Astrocyte (in vitro differentiated cells and primary cell): ENCODE measurements at regions not wholly inside any gene's neighbourhood (a gene's known extent, or its start where the extent isn't known, plus 50 kb on each side); places are given as distances from the start of the nearest gene placed in this dataset.

Source experiments
- EZH2 ChIP-seq: IDR thresholded peaks from 2 replicates; pipeline ENCODE4 v1.6.1; 2012; ENCODE audit warnings: mild to moderate bottlenecking, low read length, inconsistent platforms; ENCODE audit not compliant: insufficient read depth
- TF ChIP-seq, protein P1 (sequence below): IDR thresholded peaks from 2 replicates; pipeline ENCODE4 v1.5.1; 2011; ENCODE audit warnings: low read depth, mild to moderate bottlenecking, inconsistent platforms, low read length, moderate library complexity; ENCODE audit not compliant: insufficient read depth

DNA sequence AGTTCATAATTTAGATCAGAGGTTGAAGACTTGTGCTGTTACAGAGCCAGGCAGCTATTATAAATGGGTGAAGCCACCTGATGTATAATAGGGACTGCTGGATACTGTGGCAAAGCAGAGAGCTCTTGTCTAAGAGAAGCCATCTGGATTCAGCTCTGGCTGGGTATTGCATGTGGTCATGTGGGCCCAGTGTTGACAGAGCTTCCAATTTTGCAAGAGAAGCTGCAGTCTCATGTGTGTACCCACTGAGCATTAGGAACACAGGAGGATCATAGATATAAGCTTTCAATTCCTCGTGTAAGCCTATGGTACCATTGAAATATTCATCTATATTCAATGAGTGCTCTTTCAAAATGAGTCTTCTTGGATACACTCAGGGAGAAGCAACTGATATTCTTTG lies 303.9 kb upstream of the SLCO3A1 start:
- TF ChIP-seq, protein P1, sequence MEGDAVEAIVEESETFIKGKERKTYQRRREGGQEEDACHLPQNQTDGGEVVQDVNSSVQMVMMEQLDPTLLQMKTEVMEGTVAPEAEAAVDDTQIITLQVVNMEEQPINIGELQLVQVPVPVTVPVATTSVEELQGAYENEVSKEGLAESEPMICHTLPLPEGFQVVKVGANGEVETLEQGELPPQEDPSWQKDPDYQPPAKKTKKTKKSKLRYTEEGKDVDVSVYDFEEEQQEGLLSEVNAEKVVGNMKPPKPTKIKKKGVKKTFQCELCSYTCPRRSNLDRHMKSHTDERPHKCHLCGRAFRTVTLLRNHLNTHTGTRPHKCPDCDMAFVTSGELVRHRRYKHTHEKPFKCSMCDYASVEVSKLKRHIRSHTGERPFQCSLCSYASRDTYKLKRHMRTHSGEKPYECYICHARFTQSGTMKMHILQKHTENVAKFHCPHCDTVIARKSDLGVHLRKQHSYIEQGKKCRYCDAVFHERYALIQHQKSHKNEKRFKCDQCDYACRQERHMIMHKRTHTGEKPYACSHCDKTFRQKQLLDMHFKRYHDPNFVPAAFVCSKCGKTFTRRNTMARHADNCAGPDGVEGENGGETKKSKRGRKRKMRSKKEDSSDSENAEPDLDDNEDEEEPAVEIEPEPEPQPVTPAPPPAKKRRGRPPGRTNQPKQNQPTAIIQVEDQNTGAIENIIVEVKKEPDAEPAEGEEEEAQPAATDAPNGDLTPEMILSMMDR = no peak
- TF ChIP-seq EZH2 = no peak
